ENCODE measurements at regions not wholly inside any gene's neighbourhood (a gene's known extent, or its start where the extent isn't known, plus 50 kb on each side); places are given as distances from the start of the nearest gene placed in this dataset.

DNA sequence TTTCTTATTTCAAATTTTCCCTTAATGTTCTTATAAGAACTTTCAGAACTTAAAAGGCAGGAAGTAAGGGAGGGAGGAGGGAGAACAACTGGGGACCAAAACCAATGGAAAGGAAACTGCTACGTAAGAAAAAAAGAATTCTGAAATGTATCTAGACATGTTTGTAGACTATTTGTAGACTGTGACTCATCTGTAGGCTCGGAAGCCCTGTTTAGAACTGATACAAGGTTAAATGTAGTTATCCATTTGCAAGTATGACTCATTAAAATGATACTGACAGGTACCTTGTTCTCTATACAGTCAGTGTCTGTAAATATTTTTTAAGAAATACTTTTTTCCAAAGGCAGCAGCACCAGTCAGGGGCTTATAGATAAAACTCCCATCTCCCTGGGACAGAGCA, 202.0 kb downstream of the DHX15 start:
- Mint-ChIP-seq H3K27me3 (ENCODE audit: low read depth) (peaks cover 22% of the 10 kb centered on the region), H3K4me1 (ENCODE audit: low read depth) (peaks cover 7% of the 10 kb centered on the region), H3K4me3 (no peak overlapping the region), H3K9me3 (peaks cover 2% of the 10 kb centered on the region), H3K36me3 (ENCODE audit: low read depth) (no peaks in the 10 kb centered on the region), H3K27ac (no peak overlapping the region)
- intact Hi-C loops (cut with micrococcal nuclease): loop anchor here (2.0 kb wide), 1 partner anchor 1048 kb away; no protein-coding TSS in a partner anchor
- DNase-seq: no peak
- CTCF ChIA-PET: no interaction called here

- Mint-ChIP-seq H3K27ac (no peak overlapping the region), H3K9me3 (peaks cover 2% of the 10 kb centered on the region), H3K4me1 (ENCODE audit: low read depth) (peaks cover 7% of the 10 kb centered on the region), H3K4me3 (no peak overlapping the region), H3K36me3 (ENCODE audit: low read depth) (no peaks in the 10 kb centered on the region), H3K27me3 (ENCODE audit: low read depth) (peaks cover 22% of the 10 kb centered on the region)
- intact Hi-C loops (cut with micrococcal nuclease): no loop called here
- DNase-seq: no peak
- CTCF ChIA-PET: interaction anchor here (1.0 kb wide), 1 partner anchor 38 kb away, joined by 4 read pairs; no protein-coding TSS in a partner anchor
Measured at GRCh38 chr4:24380957-24381665, 203.2 kb downstream of the DHX15 start.

DNA sequence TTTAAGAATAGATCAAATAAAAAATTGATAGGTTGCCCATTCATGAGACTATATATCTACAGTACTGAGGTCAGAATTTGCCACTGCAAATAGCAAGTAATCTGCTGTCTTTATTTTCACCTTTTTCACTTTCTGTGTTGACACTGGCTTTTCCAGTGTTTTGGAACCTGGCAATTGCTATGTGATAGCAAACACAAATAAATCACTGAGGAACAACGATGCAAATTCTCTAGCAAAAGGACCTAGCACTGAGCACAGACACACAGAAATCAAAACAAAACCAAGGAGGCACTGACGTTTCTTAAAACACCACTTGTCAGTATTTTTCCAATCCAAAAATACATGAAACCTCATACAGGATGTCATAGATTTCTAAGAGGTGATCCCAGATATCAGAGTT, 210.7 kb downstream of the DHX15 start:
- Mint-ChIP-seq H3K9me3 (no peaks in the 10 kb centered on the region), H3K27ac (no peak overlapping the region), H3K36me3 (ENCODE audit: low read depth) (no peaks in the 10 kb centered on the region), H3K4me1 (ENCODE audit: low read depth) (peaks cover 3% of the 10 kb centered on the region), H3K27me3 (ENCODE audit: low read depth) (peaks cover 27% of the 10 kb centered on the region), H3K4me3 (no peak overlapping the region)
- intact Hi-C loops (cut with micrococcal nuclease): no loop called here
- CTCF ChIA-PET: no interaction called here
- DNase-seq: no peak

- H3K9me3 Mint-ChIP-seq: no peaks in the 10 kb centered on the region
- H3K4me3 Mint-ChIP-seq: no peak overlapping the region
- no peaks in the 10 kb centered on the region for H3K36me3 Mint-ChIP-seq (ENCODE audit: low read depth)
- H3K27ac Mint-ChIP-seq: no peak overlapping the region
- no peak for DNase-seq
- CTCF ChIA-PET: no interaction called here
- intact Hi-C loops (cut with micrococcal nuclease): no loop called here
- peaks cover 3% of the 10 kb centered on the region for H3K4me1 Mint-ChIP-seq (ENCODE audit: low read depth)
- H3K27me3 Mint-ChIP-seq (ENCODE audit: low read depth): peaks cover 30% of the 10 kb centered on the region
Measured at GRCh38 chr4:24372881-24373280, 211.5 kb downstream of the DHX15 start.

- no peak for DNase-seq
- intact Hi-C loops (cut with micrococcal nuclease): no loop called here
- Mint-ChIP-seq H3K4me1 (ENCODE audit: low read depth) (peaks cover 3% of the 10 kb centered on the region), H3K36me3 (ENCODE audit: low read depth) (no peaks in the 10 kb centered on the region), H3K9me3 (no peaks in the 10 kb centered on the region), H3K27me3 (ENCODE audit: low read depth) (peaks cover 25% of the 10 kb centered on the region), H3K4me3 (no peak overlapping the region), H3K27ac (no peak overlapping the region)
- CTCF ChIA-PET: no interaction called here
Measured at GRCh38 chr4:24372341-24372740, 212.0 kb downstream of the DHX15 start.

- Mint-ChIP-seq H3K9me3 (no peaks in the 10 kb centered on the region), H3K27ac (no peak overlapping the region), H3K4me3 (no peak overlapping the region), H3K27me3 (ENCODE audit: low read depth) (peaks cover 25% of the 10 kb centered on the region), H3K4me1 (ENCODE audit: low read depth) (peaks cover 3% of the 10 kb centered on the region), H3K36me3 (ENCODE audit: low read depth) (no peaks in the 10 kb centered on the region)
- CTCF ChIA-PET: no interaction called here
- intact Hi-C loops (cut with micrococcal nuclease): no loop called here
- DNase-seq: no peak
Measured at GRCh38 chr4:24370421-24370820, 213.9 kb downstream of the DHX15 start.

DNA sequence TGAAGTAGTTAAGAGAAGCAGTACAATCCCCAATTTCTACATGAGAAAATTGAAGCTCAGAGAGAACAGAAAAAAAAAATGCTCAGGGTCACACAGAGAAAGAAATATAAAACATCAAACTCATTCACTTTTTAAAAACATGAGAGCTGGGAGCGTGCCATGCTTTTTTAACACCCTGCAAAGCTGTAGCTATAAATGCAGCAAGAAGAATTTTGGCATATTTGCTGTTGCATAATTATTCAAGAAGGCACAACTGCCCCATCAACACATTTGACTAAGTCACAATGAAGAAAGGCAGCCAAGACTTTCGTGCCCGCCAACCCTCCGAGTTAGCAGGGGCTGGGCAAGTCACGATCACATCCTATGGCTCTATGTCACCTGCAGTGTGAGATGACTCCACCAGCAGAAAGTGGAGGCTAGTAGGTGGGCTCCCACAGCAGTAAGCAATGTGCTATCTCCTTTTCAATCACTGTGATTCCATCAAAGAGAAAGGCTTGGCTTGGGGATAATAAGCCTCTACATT, 214.8 kb downstream of the DHX15 start:
- Mint-ChIP-seq H3K9me3 (no peaks in the 10 kb centered on the region), H3K27me3 (ENCODE audit: low read depth) (peaks cover 25% of the 10 kb centered on the region), H3K27ac (no peak overlapping the region), H3K36me3 (ENCODE audit: low read depth) (no peaks in the 10 kb centered on the region), H3K4me3 (no peak overlapping the region), H3K4me1 (ENCODE audit: low read depth) (peaks cover 3% of the 10 kb centered on the region)
- intact Hi-C loops (cut with micrococcal nuclease): no loop called here
- CTCF ChIA-PET: no interaction called here
- no peak for DNase-seq

- Mint-ChIP-seq H3K4me1 (ENCODE audit: low read depth) (no peaks in the 10 kb centered on the region), H3K27ac (no peak overlapping the region), H3K27me3 (ENCODE audit: low read depth) (peaks cover 22% of the 10 kb centered on the region), H3K9me3 (no peaks in the 10 kb centered on the region), H3K4me3 (no peak overlapping the region), H3K36me3 (ENCODE audit: low read depth) (no peaks in the 10 kb centered on the region)
- CTCF ChIA-PET: no interaction called here
- DNase-seq: no peak
- intact Hi-C loops (cut with micrococcal nuclease): no loop called here
Measured at GRCh38 chr4:24368801-24369200, 215.6 kb downstream of the DHX15 start.

DNA sequence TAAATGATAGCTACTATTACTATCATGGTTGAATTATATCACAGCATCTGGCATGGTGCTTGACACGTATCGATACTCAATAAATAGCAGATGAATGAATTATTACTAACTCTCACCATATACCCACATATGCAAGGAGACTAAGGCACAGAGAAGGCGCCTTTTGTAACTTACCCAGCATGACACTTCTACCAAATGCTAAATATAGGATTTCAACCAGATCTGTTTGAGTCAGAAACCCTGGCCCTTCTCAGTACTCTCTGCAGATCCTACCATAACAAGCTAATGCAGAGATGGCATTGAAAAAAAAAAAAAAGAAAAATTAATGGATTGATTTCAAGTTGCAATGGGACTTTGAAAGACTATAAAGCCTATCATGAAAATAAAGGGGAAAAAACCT, 219.5 kb downstream of the DHX15 start:
- Mint-ChIP-seq H3K36me3 (ENCODE audit: low read depth) (no peaks in the 10 kb centered on the region), H3K4me3 (no peak overlapping the region), H3K27me3 (ENCODE audit: low read depth) (peaks cover 5% of the 10 kb centered on the region), H3K9me3 (no peaks in the 10 kb centered on the region), H3K27ac (no peak overlapping the region), H3K4me1 (ENCODE audit: low read depth) (no peaks in the 10 kb centered on the region)
- no peak for DNase-seq
- CTCF ChIA-PET: interaction anchor here (1.3 kb wide), 1 partner anchor 9 kb away, joined by 4 read pairs; no protein-coding TSS in a partner anchor
- intact Hi-C loops (cut with micrococcal nuclease): no loop called here

GRCh38 chr4:24364249-24364648, 220.1 kb downstream of the DHX15 start:
- Mint-ChIP-seq H3K4me1 (ENCODE audit: low read depth) (no peaks in the 10 kb centered on the region), H3K9me3 (no peaks in the 10 kb centered on the region), H3K36me3 (ENCODE audit: low read depth) (no peaks in the 10 kb centered on the region), H3K27me3 (ENCODE audit: low read depth) (peaks cover 5% of the 10 kb centered on the region), H3K27ac (no peak overlapping the region), H3K4me3 (no peak overlapping the region)
- no peak for DNase-seq
- intact Hi-C loops (cut with micrococcal nuclease): no loop called here
- CTCF ChIA-PET: interaction anchor here (0.9 to 1.3 kb wide), 2 partner anchors 9 to 48 kb away, joined by 3 to 4 read pairs; no protein-coding TSS in a partner anchor

DNA sequence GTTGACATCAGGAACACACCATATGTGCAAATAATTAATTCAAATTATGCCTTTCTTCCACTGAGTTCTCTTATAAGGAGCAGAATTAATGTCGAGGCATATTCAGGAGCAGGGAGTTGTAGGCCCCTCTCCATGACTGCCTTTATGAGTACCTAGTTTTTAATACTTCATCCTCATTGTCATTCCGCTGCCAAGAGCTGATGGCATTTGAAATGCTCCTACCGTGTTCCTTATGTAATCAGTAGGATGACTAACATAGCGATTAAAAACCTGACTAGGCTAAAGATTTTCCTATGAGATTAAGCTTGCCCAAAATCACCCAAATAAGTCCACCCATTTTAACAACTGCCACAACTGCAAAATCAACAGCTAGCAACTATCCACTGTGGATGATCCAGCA, 220.6 kb downstream of the DHX15 start:
- intact Hi-C loops (cut with micrococcal nuclease): no loop called here
- H3K4me1 Mint-ChIP-seq (ENCODE audit: low read depth): no peaks in the 10 kb centered on the region
- DNase-seq: no peak
- peaks cover 3% of the 10 kb centered on the region for H3K27me3 Mint-ChIP-seq (ENCODE audit: low read depth)
- no peaks in the 10 kb centered on the region for H3K9me3 Mint-ChIP-seq
- CTCF ChIA-PET: interaction anchor here (0.9 kb wide), 1 partner anchor 47 kb away, joined by 3 read pairs; no protein-coding TSS in a partner anchor
- no peak overlapping the region for H3K4me3 Mint-ChIP-seq
- no peak overlapping the region for H3K27ac Mint-ChIP-seq
- H3K36me3 Mint-ChIP-seq (ENCODE audit: low read depth): no peaks in the 10 kb centered on the region

DNA sequence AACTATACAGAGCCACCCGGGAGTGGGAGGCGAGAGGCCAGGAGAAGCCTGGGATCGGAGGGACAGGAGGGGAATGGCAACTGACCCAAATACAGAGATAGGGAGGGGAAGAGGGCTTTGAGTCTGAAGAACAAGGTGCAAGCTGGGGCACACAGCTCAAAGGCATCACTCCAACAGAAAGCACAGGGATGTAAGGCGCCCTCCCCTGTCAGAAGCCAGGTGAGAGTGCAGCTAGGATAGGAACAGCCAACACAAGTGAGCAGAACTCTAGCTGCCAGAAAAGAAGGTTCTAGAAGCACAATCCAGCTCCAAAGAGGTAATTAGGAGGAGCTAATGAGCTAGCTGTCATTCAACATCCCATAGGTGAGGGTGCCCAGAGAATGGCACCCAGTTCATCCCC, 232.2 kb downstream of the DHX15 start:
- Mint-ChIP-seq H3K27me3 (ENCODE audit: low read depth) (peaks cover 9% of the 10 kb centered on the region), H3K36me3 (ENCODE audit: low read depth) (no peaks in the 10 kb centered on the region), H3K4me1 (ENCODE audit: low read depth) (no peaks in the 10 kb centered on the region), H3K4me3 (no peak overlapping the region), H3K9me3 (no peaks in the 10 kb centered on the region), H3K27ac (no peak overlapping the region)
- CTCF ChIA-PET: no interaction called here
- no peak for DNase-seq
- intact Hi-C loops (cut with micrococcal nuclease): no loop called here

Data from activated naive CD4-positive, alpha-beta T cell treated with anti-CD3 and anti-CD28 coated beads for 36 hours (primary cell).